ENCODE measurements at regions not wholly inside any gene's neighbourhood (a gene's known extent, or its start where the extent isn't known, plus 50 kb on each side); places are given as distances from the start of the nearest gene placed in this dataset.

GRCh38 chr12:123042833-123043232, 62.4 kb downstream of the ARL6IP4 start:
- Histone ChIP-seq H3K4me3 (ENCODE audit: low read depth, low read length) (no peak overlapping the region), H3K27ac (ENCODE audit: insufficient read depth, low read length, poor library complexity, severe bottlenecking) (no peak overlapping the region), H3K4me1 (ENCODE audit: control insufficient read depth, insufficient read depth, low read length, poor library complexity, severe bottlenecking) (peaks cover 12% of the 10 kb centered on the region), H3K9me3 (ENCODE audit: control insufficient read depth in 2 of 2, low read length in 2 of 2) (no peaks in the 10 kb centered on the region), H3K36me3 (ENCODE audit: control insufficient read depth, insufficient read depth, low read length) (peaks cover 2% of the 10 kb centered on the region), H3K27me3 (ENCODE audit: control insufficient read depth, insufficient read depth, low read length) (no peaks in the 10 kb centered on the region)
- Mint-ChIP-seq H3K27me3 (no peaks in the 10 kb centered on the region), H3K4me3 (peak overlapping the region in 1 of 4 donors; percentile 48), H3K4me1 (peaks cover 12 to 57% (median 21%) of the 10 kb centered on the region in 4 donors), H3K36me3 (no peaks in the 10 kb centered on the region), H3K27ac (peak overlapping the region in 1 of 3 donors; percentile 87), H3K9me3 (no peaks in the 10 kb centered on the region)
- DNase-seq (no peak), ATAC-seq (ENCODE audit: low read depth in 2 of 2) (no peak)

- Histone ChIP-seq H3K36me3 (ENCODE audit: control insufficient read depth, insufficient read depth, low read length) (peaks cover 2% of the 10 kb centered on the region), H3K27me3 (ENCODE audit: control insufficient read depth, insufficient read depth, low read length) (no peaks in the 10 kb centered on the region), H3K4me3 (ENCODE audit: low read depth, low read length) (no peak overlapping the region), H3K4me1 (ENCODE audit: control insufficient read depth, insufficient read depth, low read length, poor library complexity, severe bottlenecking) (peaks cover 12% of the 10 kb centered on the region), H3K9me3 (ENCODE audit: control insufficient read depth in 2 of 2, low read length in 2 of 2) (no peaks in the 10 kb centered on the region), H3K27ac (ENCODE audit: insufficient read depth, low read length, poor library complexity, severe bottlenecking) (no peak overlapping the region)
- no peak for DNase-seq
- Mint-ChIP-seq H3K27me3 (no peaks in the 10 kb centered on the region), H3K4me1 (peaks cover 10 to 59% (median 24%) of the 10 kb centered on the region in 4 donors), H3K27ac (peak overlapping the region in 2 of 3 donors; percentile 42 to 83), H3K9me3 (no peaks in the 10 kb centered on the region), H3K36me3 (no peaks in the 10 kb centered on the region), H3K4me3 (no peak overlapping the region)
- ATAC-seq (ENCODE audit: low read depth in 2 of 2), result no peak
Measured at GRCh38 chr12:123041811-123042655, 61.6 kb downstream of the ARL6IP4 start.

GRCh38 chr12:123041042-123041531, 60.6 kb downstream of the ARL6IP4 start:
- Mint-ChIP-seq H3K27me3 (no peaks in the 10 kb centered on the region), H3K4me1 (peaks cover 6 to 64% (median 20%) of the 10 kb centered on the region in 4 donors), H3K4me3 (no peak overlapping the region), H3K36me3 (no peaks in the 10 kb centered on the region), H3K27ac (peak overlapping the region in 1 of 3 donors; percentile 82), H3K9me3 (no peaks in the 10 kb centered on the region)
- H3K36me3 ChIP-seq (ENCODE audit: control insufficient read depth, insufficient read depth, low read length), result peaks cover 2% of the 10 kb centered on the region
- DNase-seq, result no peak
- no peaks in the 10 kb centered on the region for H3K9me3 ChIP-seq (ENCODE audit: control insufficient read depth in 2 of 2, low read length in 2 of 2)
- H3K27ac ChIP-seq (ENCODE audit: insufficient read depth, low read length, poor library complexity, severe bottlenecking), result no peak overlapping the region
- no peaks in the 10 kb centered on the region for H3K27me3 ChIP-seq (ENCODE audit: control insufficient read depth, insufficient read depth, low read length)
- ATAC-seq (ENCODE audit: low read depth in 2 of 2), result no peak
- peaks cover 12% of the 10 kb centered on the region for H3K4me1 ChIP-seq (ENCODE audit: control insufficient read depth, insufficient read depth, low read length, poor library complexity, severe bottlenecking)
- no peak overlapping the region for H3K4me3 ChIP-seq (ENCODE audit: low read depth, low read length)

GRCh38 chr12:123040106-123040505, 59.6 kb downstream of the ARL6IP4 start:
- Mint-ChIP-seq H3K9me3 (no peaks in the 10 kb centered on the region), H3K4me1 (peaks cover 6 to 61% (median 21%) of the 10 kb centered on the region in 4 donors), H3K27me3 (no peaks in the 10 kb centered on the region), H3K4me3 (no peak overlapping the region), H3K27ac (no peak overlapping the region), H3K36me3 (no peaks in the 10 kb centered on the region)
- Histone ChIP-seq H3K27me3 (ENCODE audit: control insufficient read depth, insufficient read depth, low read length) (no peaks in the 10 kb centered on the region), H3K9me3 (ENCODE audit: control insufficient read depth in 2 of 2, low read length in 2 of 2) (no peaks in the 10 kb centered on the region), H3K36me3 (ENCODE audit: control insufficient read depth, insufficient read depth, low read length) (peaks cover 2% of the 10 kb centered on the region), H3K4me1 (ENCODE audit: control insufficient read depth, insufficient read depth, low read length, poor library complexity, severe bottlenecking) (peaks cover 12% of the 10 kb centered on the region), H3K27ac (ENCODE audit: insufficient read depth, low read length, poor library complexity, severe bottlenecking) (no peak overlapping the region), H3K4me3 (ENCODE audit: low read depth, low read length) (no peak overlapping the region)
- DNase-seq (no peak), ATAC-seq (ENCODE audit: low read depth in 2 of 2) (no peak)

GRCh38 chr12:123038966-123039365, 58.5 kb downstream of the ARL6IP4 start:
- Histone ChIP-seq H3K27ac (ENCODE audit: insufficient read depth, low read length, poor library complexity, severe bottlenecking) (no peak overlapping the region), H3K36me3 (ENCODE audit: control insufficient read depth, insufficient read depth, low read length) (peaks cover 9% of the 10 kb centered on the region), H3K4me1 (ENCODE audit: control insufficient read depth, insufficient read depth, low read length, poor library complexity, severe bottlenecking) (peaks cover 8% of the 10 kb centered on the region), H3K4me3 (ENCODE audit: low read depth, low read length) (no peak overlapping the region), H3K9me3 (ENCODE audit: control insufficient read depth in 2 of 2, low read length in 2 of 2) (no peaks in the 10 kb centered on the region), H3K27me3 (ENCODE audit: control insufficient read depth, insufficient read depth, low read length) (no peaks in the 10 kb centered on the region)
- Mint-ChIP-seq H3K27me3 (no peaks in the 10 kb centered on the region), H3K36me3 (peaks cover under 1% of the 10 kb centered on the region), H3K4me1 (peaks cover 6 to 61% (median 20%) of the 10 kb centered on the region in 4 donors), H3K27ac (peak overlapping the region in 1 of 3 donors; percentile 56), H3K9me3 (no peaks in the 10 kb centered on the region), H3K4me3 (no peak overlapping the region)
- ATAC-seq (ENCODE audit: low read depth in 2 of 2), result no peak
- DNase-seq, result no peak

GRCh38 chr12:123038486-123038885, 58.0 kb downstream of the ARL6IP4 start:
- peak overlapping the region in 1 of 3 donors; percentile 49 for H3K27ac Mint-ChIP-seq
- no peaks in the 10 kb centered on the region for H3K27me3 ChIP-seq (ENCODE audit: control insufficient read depth, insufficient read depth, low read length)
- peaks cover 3% of the 10 kb centered on the region for H3K4me1 ChIP-seq (ENCODE audit: control insufficient read depth, insufficient read depth, low read length, poor library complexity, severe bottlenecking)
- peaks cover 7 to 61% (median 22%) of the 10 kb centered on the region in 4 donors for H3K4me1 Mint-ChIP-seq
- H3K27ac ChIP-seq (ENCODE audit: insufficient read depth, low read length, poor library complexity, severe bottlenecking), result no peak overlapping the region
- ATAC-seq (ENCODE audit: low read depth in 2 of 2) (no peak), DNase-seq (no peak)
- H3K36me3 ChIP-seq (ENCODE audit: control insufficient read depth, insufficient read depth, low read length), result peaks cover 14% of the 10 kb centered on the region
- H3K27me3 Mint-ChIP-seq, result no peaks in the 10 kb centered on the region
- no peak overlapping the region for H3K4me3 ChIP-seq (ENCODE audit: low read depth, low read length)
- H3K36me3 Mint-ChIP-seq, result peaks cover 5% of the 10 kb centered on the region
- no peak overlapping the region for H3K4me3 Mint-ChIP-seq
- H3K9me3 ChIP-seq (ENCODE audit: control insufficient read depth in 2 of 2, low read length in 2 of 2), result no peaks in the 10 kb centered on the region
- H3K9me3 Mint-ChIP-seq, result no peaks in the 10 kb centered on the region

- H3K36me3 Mint-ChIP-seq, result peaks cover 8% of the 10 kb centered on the region
- H3K27me3 Mint-ChIP-seq, result no peaks in the 10 kb centered on the region
- Histone ChIP-seq H3K4me1 (ENCODE audit: control insufficient read depth, insufficient read depth, low read length, poor library complexity, severe bottlenecking) (no peaks in the 10 kb centered on the region), H3K27ac (ENCODE audit: insufficient read depth, low read length, poor library complexity, severe bottlenecking) (no peak overlapping the region), H3K27me3 (ENCODE audit: control insufficient read depth, insufficient read depth, low read length) (no peaks in the 10 kb centered on the region), H3K4me3 (ENCODE audit: low read depth, low read length) (no peak overlapping the region), H3K9me3 (ENCODE audit: control insufficient read depth in 2 of 2, low read length in 2 of 2) (no peaks in the 10 kb centered on the region), H3K36me3 (ENCODE audit: control insufficient read depth, insufficient read depth, low read length) (peaks cover 16% of the 10 kb centered on the region)
- H3K27ac Mint-ChIP-seq, result peak overlapping the region in 1 of 3 donors; percentile 49
- no peaks in the 10 kb centered on the region for H3K9me3 Mint-ChIP-seq
- no peak overlapping the region for H3K4me3 Mint-ChIP-seq
- ATAC-seq (ENCODE audit: low read depth in 2 of 2), result no peak
- DNase-seq, result no peak
- peaks cover 7 to 58% (median 22%) of the 10 kb centered on the region in 4 donors for H3K4me1 Mint-ChIP-seq
Measured at GRCh38 chr12:123037791-123038190, 57.3 kb downstream of the ARL6IP4 start.
